AG09319 (cell line): ENCODE measurements at regions not wholly inside any gene's neighbourhood (a gene's known extent, or its start where the extent isn't known, plus 50 kb on each side); places are given as distances from the start of the nearest gene placed in this dataset.

ENCODE experiments used
- DNase-seq: peaks from one replicate; pipeline ENCODE4 v3.0.0-alpha.2; 2010; ENCODE audit warnings: low read depth; ENCODE audit errors: extremely low read depth
- CTCF ChIP-seq: IDR thresholded peaks from 2 replicates; pipeline ENCODE4 v1.5.1; 2011; ENCODE audit warnings: low read depth, mild to moderate bottlenecking, inconsistent platforms, low read length, moderate library complexity

DNA sequence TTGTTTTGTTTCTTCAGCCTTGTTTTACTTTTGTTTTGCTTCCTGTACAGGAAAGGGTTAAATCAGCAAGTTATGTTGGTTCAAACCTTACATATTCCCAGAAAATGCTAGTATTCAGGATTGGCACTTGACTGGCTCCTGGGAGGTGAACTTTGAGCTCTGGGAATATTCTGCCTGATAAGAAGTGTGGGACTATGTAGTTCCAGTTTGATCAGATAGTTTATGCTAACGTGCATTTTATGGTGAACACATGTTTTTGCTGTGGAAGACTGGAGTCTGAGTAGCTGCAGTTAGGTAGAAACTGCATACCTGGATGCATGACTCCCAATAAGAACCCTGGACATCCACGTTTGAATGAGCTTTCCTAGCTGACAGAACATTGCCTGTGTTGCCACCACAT, 603.1 kb upstream of the HS6ST1 start:
- TF ChIP-seq CTCF: no peak
- no peak for DNase-seq

GRCh38 chr2:128922154-128922553, 603.5 kb upstream of the HS6ST1 start:
- DNase-seq: no peak
- TF ChIP-seq CTCF: no peak

DNA sequence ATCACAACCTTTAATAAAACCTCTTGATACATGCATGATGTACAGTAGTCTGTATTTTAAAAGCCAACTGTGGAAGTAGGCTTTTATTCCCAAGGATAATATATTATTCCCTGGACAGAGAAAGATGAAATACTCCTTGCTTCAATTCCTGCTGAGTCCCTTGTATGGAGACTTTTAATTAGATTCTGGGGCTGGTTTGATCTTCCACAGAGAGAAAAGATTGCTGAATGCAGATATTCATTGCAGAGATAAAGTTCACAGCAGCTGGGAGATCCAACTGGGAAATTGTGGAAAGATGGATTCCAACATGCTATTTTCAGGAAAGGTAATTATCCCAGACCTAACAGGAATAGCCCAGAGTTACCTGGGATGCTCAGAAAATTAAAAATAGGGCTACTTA, 607.0 kb upstream of the HS6ST1 start:
- no peak for TF ChIP-seq CTCF
- DNase-seq: no peak

DNA sequence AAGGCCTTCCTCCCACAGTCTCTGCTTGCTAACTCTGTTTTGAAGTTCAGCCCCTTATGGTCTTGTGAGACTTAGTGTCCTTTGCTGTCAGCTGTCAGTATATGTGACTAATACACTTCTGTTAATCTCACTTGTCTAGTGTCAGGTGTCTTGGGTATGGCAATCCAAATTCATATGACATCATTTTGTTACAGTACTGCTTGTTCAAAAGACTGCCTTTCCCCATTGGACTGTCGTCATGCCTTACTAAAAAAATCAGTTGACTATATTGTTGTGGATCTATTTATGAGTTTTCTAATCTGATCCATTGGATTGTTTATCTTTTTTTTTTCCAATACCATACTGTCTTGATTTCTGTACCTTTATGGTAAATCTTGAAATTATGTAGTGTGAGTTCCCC, 611.4 kb upstream of the HS6ST1 start:
- DNase-seq: no peak
- TF ChIP-seq CTCF: no peak

DNA sequence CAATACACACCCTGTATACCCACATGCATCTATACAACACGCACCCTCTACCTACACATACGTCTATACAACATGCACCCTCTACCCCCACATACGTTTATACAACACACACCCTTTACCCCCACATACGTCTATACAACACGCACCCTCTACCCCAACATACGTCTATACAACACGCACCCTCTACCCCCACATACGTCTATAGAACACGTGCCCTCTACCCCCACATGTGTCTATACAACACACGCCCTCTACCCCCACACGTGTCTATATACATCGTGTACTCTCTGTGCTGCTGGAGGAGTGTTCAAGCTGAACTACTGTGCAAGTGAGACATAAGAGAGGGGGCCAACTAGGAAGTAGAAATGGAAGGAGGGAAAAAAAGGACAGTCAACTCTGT, 621.7 kb upstream of the HS6ST1 start:
- no peak for TF ChIP-seq CTCF
- DNase-seq: no peak

DNA sequence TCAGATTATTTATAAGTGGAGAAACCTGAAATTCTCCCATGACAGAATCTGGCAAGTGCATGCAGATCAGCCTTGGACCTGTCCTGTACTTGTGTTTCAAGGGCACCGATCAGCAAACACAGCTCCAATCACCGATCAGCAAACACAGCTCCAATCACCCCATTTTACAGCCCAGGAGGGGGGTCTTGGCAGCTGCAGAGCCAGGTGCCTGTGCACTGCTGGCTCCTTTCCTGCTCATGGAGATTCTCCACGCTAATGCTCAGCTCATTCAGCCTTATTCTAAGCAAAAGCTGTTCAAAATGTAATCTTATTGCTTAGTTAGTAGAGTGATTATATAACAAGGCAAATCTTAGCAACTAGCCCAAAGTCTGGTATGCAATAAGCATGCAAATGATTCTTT, 623.1 kb upstream of the HS6ST1 start:
- DNase-seq: no peak
- no peak for TF ChIP-seq CTCF

DNA sequence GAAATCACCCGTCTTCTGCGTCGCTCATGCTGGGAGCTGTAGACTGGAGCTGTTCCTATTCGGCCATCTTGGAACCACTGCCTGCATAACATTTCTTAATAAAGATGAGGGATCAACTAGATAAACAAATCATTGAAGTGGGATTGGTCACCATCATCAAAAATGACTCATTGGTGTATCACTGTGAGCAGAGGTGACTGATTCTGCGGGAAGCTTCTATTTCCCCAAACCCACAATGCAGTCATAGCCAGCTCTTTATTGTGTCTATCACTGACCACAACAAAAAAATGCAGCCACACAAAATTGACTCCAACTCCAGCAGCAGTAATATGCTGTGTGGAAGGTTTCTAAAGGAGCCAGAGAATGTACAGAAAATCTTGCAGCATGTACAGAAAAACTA, 630.7 kb upstream of the HS6ST1 start:
- no peak for TF ChIP-seq CTCF
- DNase-seq: no peak
